DOHH2 (cell line): ENCODE measurements at regions not wholly inside any gene's neighbourhood (a gene's known extent, or its start where the extent isn't known, plus 50 kb on each side); places are given as distances from the start of the nearest gene placed in this dataset.
"Not testable (repeated sequence)": the region's sequence is repeated elsewhere in the genome, so short reads cannot be mapped to it uniquely, and the experiment has no call there.

Source experiments
- CTCF ChIP-seq: fragments of 200-600 bp; sonication (generic); IDR thresholded peaks from one replicate; pipeline ENCODE4 v1.5.1; 2014; ENCODE audit warnings: antibody characterized with exemption, mild to moderate bottlenecking, low read depth, low read length; ENCODE audit not compliant: poor library complexity, severe bottlenecking
- EZH2phosphoT487 ChIP-seq: fragments of 200-600 bp; sonication (generic); IDR thresholded peaks from 2 replicates; pipeline ENCODE4 v1.6.1; 2017; ENCODE audit warnings: borderline replicate concordance, mild to moderate bottlenecking, antibody characterized with exemption, low read length, moderate library complexity, mixed read lengths

GRCh38 chr14:19167454-19168190 is 200.4 kb downstream of the POTEM start:
- not testable (repeated sequence) for TF ChIP-seq CTCF, EZH2phosphoT487
